Astrocyte (in vitro differentiated cells and primary cell): ENCODE measurements at regions not wholly inside any gene's neighbourhood (a gene's known extent, or its start where the extent isn't known, plus 50 kb on each side); places are given as distances from the start of the nearest gene placed in this dataset.

ENCODE experiments used
- DNase-seq: peaks from one replicate; pipeline ENCODE4 v3.0.0-alpha.2; 2010; ENCODE audit warnings: low read depth
- FAIRE-seq: peaks from 2 replicates; lab custom pipeline; 2011; peaks lifted over from hg19 to GRCh38; lab: Jason Lieb, UNC
- H2AFZ ChIP-seq: 2 replicates; pipeline ENCODE4 v1.6.0; 2012; ENCODE audit warnings: low read depth, low read length, inconsistent platforms
- H3K27ac ChIP-seq: 2 replicates; pipeline ENCODE4 v1.5.1; 2011; ENCODE audit warnings: low read depth, low read length, inconsistent platforms
- H3K27me3 ChIP-seq: 2 replicates; pipeline ENCODE4 v1.6.0; 2011; ENCODE audit warnings: low read length, inconsistent platforms; ENCODE audit not compliant: insufficient read depth
- H3K36me3 ChIP-seq: 2 replicates; pipeline ENCODE4 v1.5.1; 2011; ENCODE audit warnings: low read length, inconsistent platforms; ENCODE audit not compliant: insufficient read depth
- H3K4me1 ChIP-seq: 2 replicates; pipeline ENCODE4 v1.5.1; 2011; ENCODE audit warnings: low read length, inconsistent platforms; ENCODE audit not compliant: insufficient read depth
- H3K4me2 ChIP-seq: 2 replicates; pipeline ENCODE4 v1.6.0; 2012; ENCODE audit warnings: low read length, inconsistent platforms
- H3K4me3 ChIP-seq: 2 replicates; pipeline ENCODE4 v1.5.1; 2011; ENCODE audit warnings: low read depth, mild to moderate bottlenecking, low read length, inconsistent platforms; ENCODE audit not compliant: insufficient read depth
- H3K79me2 ChIP-seq: 2 replicates; pipeline ENCODE4 v1.6.0; 2012; ENCODE audit warnings: mild to moderate bottlenecking, low read length, inconsistent platforms; ENCODE audit not compliant: insufficient read depth
- H3K9ac ChIP-seq: 2 replicates; pipeline ENCODE4 v1.6.0; 2012; ENCODE audit warnings: mild to moderate bottlenecking, low read length, inconsistent platforms
- H3K9me3 ChIP-seq: 2 replicates; pipeline ENCODE4 v1.5.1; 2012; ENCODE audit warnings: low read depth, mild to moderate bottlenecking, low read length, inconsistent platforms; ENCODE audit not compliant: insufficient read depth
- H4K20me1 ChIP-seq: 2 replicates; pipeline ENCODE4 v1.6.0; 2012; ENCODE audit warnings: low read length, inconsistent platforms; ENCODE audit not compliant: insufficient read depth
- H3K27ac Mint-ChIP-seq: one replicate; pipeline ENCODE4 v1.8.0; 2021; ENCODE audit warnings: mild to moderate bottlenecking, mixed read lengths; ENCODE audit not compliant: unreplicated experiment
- H3K27me3 Mint-ChIP-seq: one replicate; pipeline ENCODE4 v1.8.0; 2021; ENCODE audit warnings: low read depth, mixed read lengths; ENCODE audit not compliant: unreplicated experiment
- H3K36me3 Mint-ChIP-seq: one replicate; pipeline ENCODE4 v1.8.0; 2021; ENCODE audit warnings: low read depth, mixed read lengths; ENCODE audit not compliant: unreplicated experiment
- H3K4me1 Mint-ChIP-seq: one replicate; pipeline ENCODE4 v1.8.0; 2021; ENCODE audit warnings: low read depth, mixed read lengths; ENCODE audit not compliant: unreplicated experiment
- H3K4me3 Mint-ChIP-seq: one replicate; pipeline ENCODE4 v1.8.0; 2021; ENCODE audit warnings: mild to moderate bottlenecking, moderate library complexity, mixed read lengths; ENCODE audit not compliant: unreplicated experiment
- H3K9me3 Mint-ChIP-seq: one replicate; pipeline ENCODE4 v1.8.0; 2021; ENCODE audit warnings: mild to moderate bottlenecking, mixed read lengths; ENCODE audit not compliant: unreplicated experiment
- CTCF ChIP-seq: IDR thresholded peaks from 2 replicates; pipeline ENCODE4 v1.5.1; 2011; ENCODE audit warnings: low read depth, mild to moderate bottlenecking, inconsistent platforms, low read length, moderate library complexity; ENCODE audit not compliant: insufficient read depth
- EZH2 ChIP-seq: IDR thresholded peaks from 2 replicates; pipeline ENCODE4 v1.6.1; 2012; ENCODE audit warnings: mild to moderate bottlenecking, low read length, inconsistent platforms; ENCODE audit not compliant: insufficient read depth

DNA sequence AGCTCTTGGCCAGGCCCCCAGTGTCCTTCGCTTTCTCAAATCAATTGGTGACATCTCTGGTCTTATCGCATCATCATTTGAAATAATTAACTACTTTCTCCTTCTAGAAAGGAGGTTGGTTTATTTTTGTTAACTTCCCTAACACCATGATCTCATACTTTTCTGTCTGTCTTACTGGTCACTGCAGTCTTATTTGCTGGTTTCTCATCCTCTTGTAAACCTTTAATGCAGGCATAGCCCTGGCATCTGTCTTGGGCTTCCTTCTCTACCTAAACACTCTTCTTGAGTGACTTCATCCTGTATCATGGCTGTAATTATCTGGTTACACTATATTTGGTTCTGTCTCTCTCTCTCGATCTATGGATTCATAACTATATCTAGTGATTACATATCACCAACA lies 152.8 kb downstream of the CYSLTR2 start:
- H3K4me1 ChIP-seq = no peaks in the 10 kb centered on the region
- FAIRE-seq (no peak), DNase-seq (peak; percentile 13)
- Mint-ChIP-seq H3K36me3 (no peaks in the 10 kb centered on the region), H3K27me3 (no peaks in the 10 kb centered on the region), H3K4me1 (peaks cover 27% of the 10 kb centered on the region), H3K4me3 (no peak overlapping the region), H3K27ac (no peak overlapping the region), H3K9me3 (peaks cover 6% of the 10 kb centered on the region)
- no peaks in the 10 kb centered on the region for H4K20me1 ChIP-seq
- H3K27me3 ChIP-seq = no peaks in the 10 kb centered on the region
- H3K4me2 ChIP-seq = no peak overlapping the region
- no peaks in the 10 kb centered on the region for H3K9me3 ChIP-seq
- TF ChIP-seq EZH2 = no peak
- no peak for TF ChIP-seq CTCF
- no peak overlapping the region for H2AFZ ChIP-seq
- H3K27ac ChIP-seq = no peak overlapping the region
- H3K9ac ChIP-seq = no peak overlapping the region
- H3K36me3 ChIP-seq = no peaks in the 10 kb centered on the region
- no peak overlapping the region for H3K4me3 ChIP-seq
- no peaks in the 10 kb centered on the region for H3K79me2 ChIP-seq

DNA sequence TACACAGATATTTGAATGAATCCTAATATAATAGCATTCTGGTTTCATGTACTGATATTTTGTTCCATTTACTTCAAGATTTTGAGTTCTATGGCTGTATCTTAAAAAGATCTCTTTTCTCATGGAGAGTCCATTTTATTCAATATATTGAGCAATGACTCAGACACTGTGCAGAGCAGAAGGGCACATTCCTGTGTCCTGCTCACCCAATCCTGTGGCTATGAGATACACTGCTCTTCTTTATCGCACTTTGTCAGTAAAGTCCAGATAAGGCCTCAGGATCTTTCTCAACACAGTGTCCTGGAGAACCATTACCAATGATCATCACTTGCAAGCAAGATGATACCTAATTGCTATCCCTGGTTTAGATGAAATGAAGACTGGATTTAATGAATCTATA lies 155.0 kb downstream of the CYSLTR2 start:
- H3K4me1 Mint-ChIP-seq = peaks cover 29% of the 10 kb centered on the region
- Histone ChIP-seq H3K27ac (no peak overlapping the region), H3K4me2 (no peak overlapping the region), H4K20me1 (no peaks in the 10 kb centered on the region), H3K9me3 (no peaks in the 10 kb centered on the region), H3K36me3 (no peaks in the 10 kb centered on the region), H2AFZ (no peak overlapping the region), H3K79me2 (no peaks in the 10 kb centered on the region), H3K27me3 (no peaks in the 10 kb centered on the region), H3K9ac (no peak overlapping the region), H3K4me1 (no peaks in the 10 kb centered on the region), H3K4me3 (no peak overlapping the region)
- H3K27me3 Mint-ChIP-seq = no peaks in the 10 kb centered on the region
- H3K27ac Mint-ChIP-seq = no peak overlapping the region
- no peak for TF ChIP-seq EZH2
- no peak for TF ChIP-seq CTCF
- H3K9me3 Mint-ChIP-seq = peaks cover 6% of the 10 kb centered on the region
- no peak overlapping the region for H3K4me3 Mint-ChIP-seq
- DNase-seq = peak; percentile 65
- no peak for FAIRE-seq
- H3K36me3 Mint-ChIP-seq = no peaks in the 10 kb centered on the region

GRCh38 chr13:48810013-48810412 lies 156.3 kb downstream of the CYSLTR2 start:
- no peaks in the 10 kb centered on the region for H3K4me1 ChIP-seq
- no peaks in the 10 kb centered on the region for H3K36me3 ChIP-seq
- H3K4me2 ChIP-seq = no peak overlapping the region
- Mint-ChIP-seq H3K27me3 (no peaks in the 10 kb centered on the region), H3K4me3 (no peak overlapping the region), H3K9me3 (peaks cover 4% of the 10 kb centered on the region), H3K36me3 (no peaks in the 10 kb centered on the region), H3K27ac (no peak overlapping the region), H3K4me1 (peaks cover 29% of the 10 kb centered on the region)
- no peaks in the 10 kb centered on the region for H3K27me3 ChIP-seq
- no peak for DNase-seq
- no peak overlapping the region for H2AFZ ChIP-seq
- no peak for FAIRE-seq
- no peak overlapping the region for H3K9ac ChIP-seq
- H4K20me1 ChIP-seq = no peaks in the 10 kb centered on the region
- TF ChIP-seq CTCF (no peak), EZH2 (no peak)
- no peak overlapping the region for H3K4me3 ChIP-seq
- no peak overlapping the region for H3K27ac ChIP-seq
- no peaks in the 10 kb centered on the region for H3K9me3 ChIP-seq
- H3K79me2 ChIP-seq = no peaks in the 10 kb centered on the region
